Sciatic nerve (tissue), 2 donors: ENCODE measurements at regions not wholly inside any gene's neighbourhood (a gene's known extent, or its start where the extent isn't known, plus 50 kb on each side); places are given as distances from the start of the nearest gene placed in this dataset.

Source experiments
- ATAC-seq: fragments of 200-7000 bp; cut with Tn5 transposase; one replicate; pipeline ENCODE4 v1.9.1; 2020; ENCODE audit warnings: mild to moderate bottlenecking, moderate library complexity
- DNase-seq: peaks from one replicate; pipeline ENCODE4 v3.0.0-alpha.2; 2020; ENCODE audit warnings: low spot score
- intact Hi-C: fragments of 100-400 bp; cut with DNase I; formaldehyde crosslinking; loops from one replicate; pipeline ENCODE4 v1.14.2; 2022
- donor health status: DM: no; HTN: no; CAD: no.
- donor health status: DM: no; HTN: no; CAD: no.

DNA sequence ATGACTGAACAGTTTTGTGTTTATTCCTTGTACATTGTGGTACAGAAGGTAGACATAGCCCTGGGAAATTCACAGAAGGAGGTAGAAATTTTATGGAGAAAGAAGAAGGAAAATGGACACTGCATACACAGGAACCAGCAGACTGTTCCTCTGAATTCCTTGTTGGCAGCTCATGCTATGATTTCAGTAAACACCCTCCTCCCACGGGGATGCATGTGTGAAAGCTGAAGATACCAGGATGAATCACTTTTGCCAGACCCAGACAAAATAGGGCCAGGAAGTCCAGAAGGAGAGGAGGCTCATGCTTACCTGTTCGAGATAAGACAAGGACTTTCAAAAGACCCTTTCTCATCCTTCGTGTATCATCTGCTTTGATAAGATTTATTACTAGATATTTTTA is 110.3 kb upstream of the GGTLC1 start:
- ATAC-seq (no peak), DNase-seq (no peak)

GRCh38 chr20:24097506-24098245 is 109.1 kb upstream of the GGTLC1 start:
- ATAC-seq (no peak), DNase-seq (no peak)
- intact Hi-C loops = no loop called here

More for the DNA sequence above, 110.3 kb upstream of the GGTLC1 start:
- intact Hi-C loops = no loop called here

DNA sequence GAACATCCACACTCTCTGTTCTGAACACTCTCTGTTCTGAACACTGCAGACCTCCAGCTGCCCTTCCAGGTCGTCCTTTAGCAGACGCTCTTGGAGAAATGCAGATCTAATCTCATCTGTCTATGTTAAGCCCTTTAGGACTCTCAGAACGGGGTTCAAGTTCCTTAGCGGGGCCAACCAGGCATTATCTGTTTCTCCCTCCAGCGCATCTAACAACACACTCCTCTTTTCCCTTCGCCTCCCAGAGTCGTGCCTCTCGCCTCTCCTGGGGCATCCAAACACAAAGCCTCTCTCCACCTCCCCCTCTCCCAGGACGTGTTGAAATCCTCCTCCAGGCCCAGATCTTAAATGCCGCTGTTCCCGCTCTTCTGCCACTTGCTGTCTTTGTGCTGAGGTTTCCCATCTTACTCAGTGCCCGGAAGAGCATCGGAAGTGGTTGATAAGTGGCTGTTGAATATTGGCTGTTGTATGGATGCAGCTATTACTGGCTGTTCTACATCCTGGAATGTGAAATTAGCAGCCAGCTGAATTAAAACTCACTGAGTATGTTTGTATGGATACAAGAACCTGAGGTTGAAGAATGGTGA is 108.4 kb upstream of the GGTLC1 start:
- intact Hi-C loops = no loop called here
- ATAC-seq (no peak), DNase-seq (no peak)

DNA sequence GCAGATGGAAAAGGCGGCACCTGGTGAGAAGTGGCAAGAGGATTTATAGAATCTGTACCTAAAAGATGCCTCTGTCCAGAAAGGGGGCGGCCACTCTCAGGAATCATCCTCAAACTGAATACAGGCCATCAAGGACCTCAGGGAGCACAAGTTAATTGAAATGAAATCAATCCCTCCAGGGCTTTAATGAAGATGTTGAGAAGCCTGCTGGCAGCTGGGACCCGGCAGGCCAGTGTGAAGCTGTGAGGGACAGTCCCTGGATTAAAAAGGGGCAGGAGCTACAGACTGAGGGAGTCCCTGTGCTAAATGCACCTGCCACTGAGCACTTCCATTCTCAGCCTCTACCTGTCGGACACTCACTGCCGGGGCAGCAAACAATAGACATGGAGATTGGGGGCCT is 107.7 kb upstream of the GGTLC1 start:
- ATAC-seq = no peak
- intact Hi-C loops = no loop called here
- no peak for DNase-seq

- DNase-seq = no peak
- intact Hi-C loops = no loop called here
- no peak for ATAC-seq
Observed at GRCh38 chr20:24095756-24096155, 107.2 kb upstream of the GGTLC1 start.

DNA sequence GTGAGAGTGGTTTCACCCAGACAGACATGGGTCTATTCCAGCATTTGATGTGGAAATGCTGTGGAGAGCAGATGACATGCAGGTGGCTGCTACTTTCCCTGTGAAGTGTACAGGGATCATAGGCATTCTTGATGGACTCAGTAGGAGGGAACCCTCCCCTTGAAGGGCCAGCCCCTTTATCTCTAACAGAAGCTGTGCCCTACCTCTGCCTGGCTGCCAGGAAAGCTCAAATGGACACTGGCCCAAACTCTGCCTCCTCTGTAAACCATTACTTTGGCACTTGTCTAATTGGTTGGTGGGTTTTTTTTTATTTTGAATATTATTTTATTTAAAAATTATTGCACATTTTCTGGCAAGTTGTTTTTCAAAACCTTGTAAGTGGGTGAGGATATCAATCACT is 106.7 kb upstream of the GGTLC1 start:
- DNase-seq (no peak), ATAC-seq (no peak)
- intact Hi-C loops = no loop called here

GRCh38 chr20:24089576-24089975 is 101.0 kb upstream of the GGTLC1 start:
- ATAC-seq (no peak), DNase-seq (no peak)
- intact Hi-C loops = no loop called here

DNA sequence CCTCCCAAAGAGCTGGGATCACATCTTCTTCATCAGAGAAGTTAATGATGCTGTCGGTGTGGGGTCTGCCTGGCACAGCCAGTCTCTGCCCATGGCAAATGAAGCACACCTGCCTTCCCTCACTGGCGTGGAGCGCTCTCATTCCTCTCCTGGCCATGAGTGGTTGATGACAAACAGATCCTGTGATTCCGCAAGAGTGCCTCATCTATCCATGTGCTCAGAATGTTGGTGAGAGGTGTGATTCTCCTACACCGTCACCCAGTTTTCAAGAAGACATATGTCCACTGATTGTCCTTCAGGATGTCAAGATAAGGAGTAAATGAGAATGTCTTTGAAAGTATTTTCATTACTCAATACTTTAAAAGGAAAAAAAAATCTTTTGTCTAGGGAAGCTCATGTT is 97.5 kb upstream of the GGTLC1 start:
- DNase-seq (no peak), ATAC-seq (no peak)
- intact Hi-C loops = no loop called here

DNA sequence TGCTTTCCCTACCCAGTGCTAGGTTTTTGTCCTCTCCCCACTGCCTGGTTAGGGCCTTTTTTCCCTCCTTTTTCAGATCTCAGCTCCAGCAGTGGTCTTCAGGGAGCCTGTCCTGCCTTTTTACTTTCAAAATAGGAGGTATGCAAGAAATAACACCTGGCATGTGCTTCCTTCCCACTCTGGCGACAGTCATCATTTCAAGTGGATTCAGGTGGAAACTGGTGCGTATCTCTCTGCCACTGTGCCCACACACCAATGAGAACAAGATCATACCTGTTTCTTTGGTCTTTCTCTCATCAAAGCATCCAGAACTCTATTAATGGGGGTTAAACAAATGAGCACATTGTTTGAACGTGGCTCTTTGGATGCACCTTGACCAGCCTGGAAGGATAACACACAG is 95.7 kb upstream of the GGTLC1 start:
- intact Hi-C loops = no loop called here
- DNase-seq (no peak), ATAC-seq (no peak)

- intact Hi-C loops = no loop called here
- DNase-seq (no peak), ATAC-seq (no peak)
Observed at GRCh38 chr20:24081077-24081476, 92.5 kb upstream of the GGTLC1 start.

DNA sequence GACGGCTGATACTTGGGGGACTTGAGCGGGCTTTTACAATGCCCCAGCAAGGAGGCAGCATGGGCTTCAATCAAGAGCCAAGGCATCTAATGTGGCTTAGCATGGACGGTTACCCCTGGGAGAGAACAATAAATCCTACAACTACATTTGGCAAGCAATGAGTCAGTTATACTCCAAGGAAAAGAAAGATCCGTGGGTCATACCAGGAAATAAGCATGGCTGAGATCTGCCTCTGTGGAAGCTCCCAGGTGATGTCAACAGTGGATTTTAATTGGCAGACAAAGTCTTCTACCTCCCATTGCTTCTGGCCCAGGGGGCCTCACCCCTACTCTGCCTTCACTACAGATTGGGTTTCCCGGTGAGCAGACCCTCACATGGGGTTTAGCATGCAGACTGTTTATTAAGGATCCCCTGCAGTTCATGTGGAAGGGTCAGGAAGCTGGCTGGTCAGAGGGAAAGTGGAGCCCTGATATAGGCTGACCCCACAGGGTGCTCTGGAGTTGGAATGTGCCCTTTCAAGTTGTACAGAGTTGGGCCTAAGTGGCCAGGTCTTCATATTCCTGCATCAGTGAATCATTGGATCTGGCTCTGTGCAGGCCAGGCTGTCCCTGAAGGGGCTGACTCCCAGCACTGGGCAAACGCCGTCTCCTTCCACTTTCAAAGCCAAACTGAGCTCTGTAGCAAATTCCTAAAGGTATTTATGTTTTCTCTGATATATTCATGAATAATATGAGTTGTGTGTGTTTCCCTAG is 91.3 kb upstream of the GGTLC1 start:
- intact Hi-C loops = no loop called here
- DNase-seq (no peak), ATAC-seq (no peak)

GRCh38 chr20:24077145-24077544 is 88.6 kb upstream of the GGTLC1 start:
- ATAC-seq (no peak), DNase-seq (no peak)
- intact Hi-C loops = no loop called here

DNA sequence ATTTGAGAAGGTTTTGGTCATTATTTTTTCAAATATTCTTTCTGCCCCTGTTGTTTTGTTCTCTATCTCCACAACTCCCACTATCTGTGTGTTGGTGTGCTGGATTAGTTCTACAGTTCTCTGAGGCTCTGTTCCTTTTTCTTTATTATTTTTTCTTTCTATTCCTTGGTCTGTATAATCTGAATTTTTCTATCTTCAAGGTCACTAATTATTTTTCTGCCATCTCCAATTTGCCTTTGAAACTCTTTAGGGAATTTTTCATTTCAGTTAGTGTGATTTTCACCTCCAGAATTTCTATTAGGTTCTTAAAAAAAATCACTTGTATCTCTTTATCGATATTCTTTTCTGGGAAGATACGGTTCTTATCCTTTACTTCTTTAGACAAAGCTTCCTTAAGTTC is 82.1 kb upstream of the GGTLC1 start:
- no peak for DNase-seq
- intact Hi-C loops = no loop called here
- no peak for ATAC-seq

- intact Hi-C loops = no loop called here
- no peak for DNase-seq
- no peak for ATAC-seq
Observed at GRCh38 chr20:24066076-24066700, 77.6 kb upstream of the GGTLC1 start.

DNA sequence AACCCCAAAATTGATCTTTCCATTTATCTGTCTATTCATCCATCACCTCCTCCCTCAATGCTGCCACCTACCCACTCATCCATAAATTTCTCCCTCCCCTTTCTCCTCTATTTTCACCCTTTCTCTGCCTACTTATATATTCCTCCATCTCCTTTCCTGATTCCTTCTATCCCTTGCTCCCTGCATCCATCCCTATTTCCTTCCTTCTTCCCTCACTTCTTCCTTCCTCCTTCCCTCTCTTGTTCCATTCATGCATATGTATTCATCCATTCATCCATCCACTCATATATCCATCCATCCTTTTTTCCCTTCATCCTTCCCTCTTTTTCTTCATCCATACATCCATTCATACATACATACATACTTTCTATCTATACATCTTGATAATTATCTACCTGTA is 76.3 kb upstream of the GGTLC1 start:
- no peak for ATAC-seq
- intact Hi-C loops = no loop called here

GRCh38 chr20:24064092-24064491 is 75.5 kb upstream of the GGTLC1 start:
- ATAC-seq = no peak
- intact Hi-C loops = no loop called here
- no peak for DNase-seq

More for the DNA sequence above, 76.3 kb upstream of the GGTLC1 start:
- no peak for DNase-seq

GRCh38 chr20:24063100-24063499 is 74.5 kb upstream of the GGTLC1 start:
- intact Hi-C loops = no loop called here

GRCh38 chr20:24060851-24061590 is 72.4 kb upstream of the GGTLC1 start:
- DNase-seq = no peak
- intact Hi-C loops = no loop called here
- no peak for ATAC-seq

More at GRCh38 chr20:24063100-24063499, 74.5 kb upstream of the GGTLC1 start:
- ATAC-seq (no peak), DNase-seq (no peak)

DNA sequence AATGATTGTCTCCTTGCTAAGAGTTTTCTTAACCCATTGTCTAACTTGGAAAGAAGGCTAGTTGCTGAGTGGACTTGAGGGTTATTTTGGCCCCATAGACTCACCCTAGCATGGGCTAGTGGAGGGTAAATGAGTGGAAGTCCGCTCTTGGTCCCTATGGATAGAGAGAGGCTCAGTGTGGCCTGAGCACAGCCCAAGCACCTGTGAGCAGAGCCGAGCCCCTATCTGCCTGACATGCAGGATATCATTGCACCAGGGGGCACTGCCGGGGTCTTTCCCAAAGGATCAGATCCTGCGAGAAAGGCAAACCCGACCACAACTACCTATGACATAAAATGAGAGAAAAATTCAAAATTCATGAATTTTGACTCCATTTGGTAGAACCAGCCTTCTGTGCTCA is 70.6 kb upstream of the GGTLC1 start:
- ATAC-seq (no peak), DNase-seq (no peak)
- intact Hi-C loops = no loop called here
